ENCODE measurements at regions not wholly inside any gene's neighbourhood (a gene's known extent, or its start where the extent isn't known, plus 50 kb on each side); places are given as distances from the start of the nearest gene placed in this dataset.

GRCh38 chr2:65528241-65528574 is 95.8 kb upstream of the SPRED2 start:
- TF ChIP-seq, protein P1, sequence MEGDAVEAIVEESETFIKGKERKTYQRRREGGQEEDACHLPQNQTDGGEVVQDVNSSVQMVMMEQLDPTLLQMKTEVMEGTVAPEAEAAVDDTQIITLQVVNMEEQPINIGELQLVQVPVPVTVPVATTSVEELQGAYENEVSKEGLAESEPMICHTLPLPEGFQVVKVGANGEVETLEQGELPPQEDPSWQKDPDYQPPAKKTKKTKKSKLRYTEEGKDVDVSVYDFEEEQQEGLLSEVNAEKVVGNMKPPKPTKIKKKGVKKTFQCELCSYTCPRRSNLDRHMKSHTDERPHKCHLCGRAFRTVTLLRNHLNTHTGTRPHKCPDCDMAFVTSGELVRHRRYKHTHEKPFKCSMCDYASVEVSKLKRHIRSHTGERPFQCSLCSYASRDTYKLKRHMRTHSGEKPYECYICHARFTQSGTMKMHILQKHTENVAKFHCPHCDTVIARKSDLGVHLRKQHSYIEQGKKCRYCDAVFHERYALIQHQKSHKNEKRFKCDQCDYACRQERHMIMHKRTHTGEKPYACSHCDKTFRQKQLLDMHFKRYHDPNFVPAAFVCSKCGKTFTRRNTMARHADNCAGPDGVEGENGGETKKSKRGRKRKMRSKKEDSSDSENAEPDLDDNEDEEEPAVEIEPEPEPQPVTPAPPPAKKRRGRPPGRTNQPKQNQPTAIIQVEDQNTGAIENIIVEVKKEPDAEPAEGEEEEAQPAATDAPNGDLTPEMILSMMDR (conservative IDR thresholded peaks at IDR 0.05; ENCODE audit: low read depth, low read length), result no peak
- no peak for TF ChIP-seq EZH2 (IDR thresholded peaks at IDR 0.05; ENCODE audit: borderline replicate concordance, low read depth, low read length, poor library complexity, severe bottlenecking)
